ENCODE measurements at regions not wholly inside any gene's neighbourhood (a gene's known extent, or its start where the extent isn't known, plus 50 kb on each side); places are given as distances from the start of the nearest gene placed in this dataset.
"Not testable (repeated sequence)": the region's sequence is repeated elsewhere in the genome, so short reads cannot be mapped to it uniquely, and the experiment has no call there.

GRCh38 chr2:6073191-6074088 is 381.3 kb downstream of the SOX11 start:
- no peak for DNase-seq

DNA sequence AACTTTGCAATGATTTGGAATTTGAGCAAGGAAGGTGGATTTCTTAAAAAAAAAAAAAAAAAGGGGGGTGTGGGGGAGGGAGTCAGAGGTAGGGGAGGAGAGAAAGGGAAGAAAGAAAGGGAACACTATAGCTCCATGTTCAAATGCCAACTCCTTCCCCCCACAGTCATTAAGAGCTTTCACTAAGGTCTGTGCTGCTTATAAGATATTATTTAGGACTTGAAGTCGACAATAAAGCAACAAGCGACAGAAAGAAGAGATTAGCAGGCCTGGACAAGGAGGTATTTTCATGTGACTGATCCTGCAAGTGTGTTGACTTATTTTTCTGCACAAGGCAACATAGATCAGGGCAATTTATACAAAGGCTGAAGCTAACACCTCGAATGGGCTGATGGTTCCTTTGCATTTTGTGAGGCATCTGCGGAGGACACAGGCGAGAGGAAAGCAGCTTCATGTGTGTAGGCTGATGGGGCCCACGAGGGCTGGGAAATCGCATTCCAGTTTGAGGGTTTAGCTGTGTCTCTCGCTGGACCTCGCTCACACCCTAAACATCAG is 382.0 kb downstream of the SOX11 start:
- DNase-seq, result no peak

GRCh38 chr2:6077585-6077984 is 385.4 kb downstream of the SOX11 start:
- no peak for DNase-seq

- DNase-seq, result no peak
These were observed 386.2 kb downstream of the SOX11 start for GRCh38 chr2:6078414-6078813.

DNA sequence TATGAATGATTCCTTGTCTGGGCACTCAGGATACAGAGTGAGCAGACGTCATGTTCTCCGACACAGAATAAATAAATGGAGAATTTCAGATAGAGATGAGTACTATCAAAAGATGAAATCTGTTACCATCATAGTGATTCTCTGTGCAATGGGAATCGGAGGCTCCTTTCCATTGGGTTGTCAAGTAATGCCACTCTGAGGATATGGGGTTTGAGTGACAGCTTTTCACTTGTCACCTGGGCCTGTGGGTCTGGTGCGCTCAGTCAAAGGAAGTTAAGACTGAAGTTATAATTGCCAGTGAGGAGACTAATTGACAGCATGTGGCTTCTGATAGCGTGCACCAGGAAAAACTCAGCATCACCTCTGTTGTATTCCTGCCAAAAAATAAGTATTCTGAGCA is 387.2 kb downstream of the SOX11 start:
- DNase-seq, result no peak

- DNase-seq, result no peak
These were observed 389.0 kb downstream of the SOX11 start for GRCh38 chr2:6080932-6081753.

- DNase-seq, result no peak
These were observed 389.9 kb downstream of the SOX11 start for GRCh38 chr2:6081955-6082624.

DNA sequence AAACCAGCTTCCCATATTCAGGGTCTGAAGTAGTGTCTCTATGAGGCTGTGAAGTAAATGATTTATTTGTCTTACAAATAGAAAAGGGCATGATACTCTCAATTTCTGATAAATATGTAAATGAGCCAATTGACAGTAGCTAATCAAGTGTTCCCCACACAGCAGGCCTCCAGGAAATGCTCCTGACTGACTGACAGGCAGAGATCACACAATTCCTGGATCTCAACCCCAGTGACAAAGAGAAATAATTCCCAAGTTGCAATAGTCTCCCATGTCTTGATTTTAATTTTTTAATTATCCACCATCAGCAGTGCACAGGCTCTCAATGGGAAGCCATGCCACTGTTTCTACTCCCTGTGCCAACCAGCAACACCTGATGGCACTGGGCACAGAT is 390.4 kb downstream of the SOX11 start:
- DNase-seq, result no peak

GRCh38 chr2:6083136-6083535 is 391.0 kb downstream of the SOX11 start:
- no peak for DNase-seq

DNA sequence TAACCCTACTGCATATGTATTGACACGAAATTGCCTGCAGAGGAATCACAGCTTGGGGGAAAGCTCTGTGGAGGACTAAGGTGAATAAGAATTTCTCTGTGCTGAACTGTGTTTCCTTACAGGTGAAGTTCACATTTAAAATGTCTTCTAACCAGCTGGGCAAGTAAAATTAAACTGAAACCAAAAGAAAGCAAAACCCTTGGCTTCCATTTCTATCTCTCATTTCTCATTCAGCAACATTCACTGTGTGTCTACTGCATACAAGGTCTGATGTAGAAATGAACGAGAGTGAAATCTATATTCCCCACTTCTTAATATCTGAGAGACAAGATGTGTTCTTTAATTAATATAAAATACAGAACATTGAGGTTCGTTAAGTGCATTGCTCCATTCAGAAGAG is 397.3 kb downstream of the SOX11 start:
- no peak for DNase-seq

GRCh38 chr2:6103372-6103771 is 411.2 kb downstream of the SOX11 start:
- no peak for DNase-seq

GRCh38 chr2:6103949-6104348 is 411.8 kb downstream of the SOX11 start:
- no peak for DNase-seq

DNA sequence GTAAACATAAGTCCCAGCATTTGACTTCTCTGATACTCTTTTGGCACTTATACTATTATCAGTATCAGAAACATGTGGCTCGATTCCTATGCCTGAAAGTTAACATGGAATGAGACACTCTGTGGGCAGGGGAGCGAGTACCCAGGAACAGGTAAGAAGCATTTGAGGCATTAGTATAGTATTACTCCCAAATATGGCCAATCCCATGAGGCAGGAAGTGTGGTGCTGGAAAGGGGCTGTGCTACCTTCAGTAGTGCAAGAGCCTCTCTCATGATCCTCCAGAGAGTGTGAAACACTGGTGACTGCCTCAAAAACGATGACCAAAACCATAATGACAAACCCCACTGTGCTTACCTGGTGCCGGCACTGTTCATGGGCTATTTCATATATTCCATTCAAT is 415.1 kb downstream of the SOX11 start:
- no peak for DNase-seq

DNA sequence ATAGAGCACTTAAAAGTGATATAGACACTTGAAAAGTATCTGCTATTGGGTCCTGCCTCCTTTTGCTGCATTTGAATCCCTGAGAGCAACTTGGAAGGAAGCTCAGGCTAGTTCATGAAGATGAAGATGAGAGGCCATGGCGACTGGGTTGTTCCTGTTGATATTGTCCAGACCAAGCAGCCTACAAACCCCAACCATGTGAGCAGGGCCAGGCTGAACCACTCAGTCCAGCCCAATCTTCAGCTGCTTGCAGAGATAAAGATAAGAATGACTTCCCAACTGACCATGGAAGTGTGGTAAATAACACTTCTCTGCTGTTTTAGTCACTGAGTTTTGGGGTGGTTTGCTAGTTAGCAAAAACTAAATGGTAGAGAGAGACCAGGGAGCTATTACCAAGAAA is 417.6 kb downstream of the SOX11 start:
- DNase-seq, result no peak

DNA sequence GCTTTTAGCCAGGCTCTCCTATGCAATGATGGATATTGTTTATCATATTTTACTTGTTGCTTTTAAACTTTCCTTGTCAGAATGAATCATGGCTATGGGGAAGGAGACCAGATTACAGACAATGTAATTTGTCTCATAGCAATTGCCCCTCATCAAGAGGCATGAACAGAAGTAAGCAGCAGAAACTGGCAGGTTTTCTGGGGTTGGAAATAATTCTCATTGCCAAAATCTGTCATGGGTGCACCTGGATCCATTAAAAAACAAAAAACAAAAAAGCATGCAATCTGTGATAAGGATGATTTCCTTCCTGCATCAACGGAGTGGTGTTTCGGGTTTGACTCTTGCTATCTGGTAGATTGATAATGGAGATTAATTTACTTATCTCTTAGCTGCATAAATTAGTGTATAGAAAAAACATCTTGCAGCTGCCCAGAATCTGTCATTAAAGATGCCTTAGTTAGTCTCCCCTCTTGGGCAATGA is 419.6 kb downstream of the SOX11 start:
- no peak for DNase-seq

DNA sequence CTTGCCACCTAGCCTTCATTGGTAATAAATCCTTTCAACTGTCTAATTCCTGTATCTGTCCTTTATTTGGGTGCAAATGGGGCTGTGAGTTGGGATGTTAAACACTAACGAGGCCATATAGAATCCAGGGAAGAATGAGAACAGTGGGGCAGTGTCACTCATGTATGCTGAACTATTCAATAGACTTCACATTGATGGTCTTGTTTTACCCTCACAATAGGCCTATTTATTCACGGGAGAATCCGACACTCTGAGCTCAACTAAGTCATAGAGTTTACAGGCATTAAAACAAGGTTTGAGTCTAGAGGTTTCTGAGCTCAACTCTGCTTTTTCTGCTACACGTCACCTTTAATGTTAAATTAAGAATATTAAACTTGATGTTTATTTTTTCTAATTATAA is 421.6 kb downstream of the SOX11 start:
- DNase-seq, result no peak

DNA sequence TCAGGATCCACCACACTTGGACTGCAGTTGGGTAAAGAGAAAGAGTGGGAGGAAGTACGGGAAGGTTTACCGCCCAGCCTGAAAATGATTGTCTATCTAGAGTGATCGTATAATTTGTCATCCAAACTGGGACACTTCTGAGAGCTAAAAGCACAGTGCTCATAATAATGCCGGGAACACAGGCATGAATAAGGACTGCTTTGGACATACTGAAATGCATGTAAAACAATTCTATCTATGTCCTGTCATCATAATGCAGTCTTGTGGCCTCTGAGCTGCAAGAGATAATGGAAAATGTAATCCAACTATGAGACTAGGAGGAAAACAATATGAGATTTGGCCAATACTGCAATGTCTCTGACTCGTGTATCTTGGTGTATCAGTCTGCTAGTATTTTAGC is 435.5 kb downstream of the SOX11 start:
- DNase-seq, result no peak

DNA sequence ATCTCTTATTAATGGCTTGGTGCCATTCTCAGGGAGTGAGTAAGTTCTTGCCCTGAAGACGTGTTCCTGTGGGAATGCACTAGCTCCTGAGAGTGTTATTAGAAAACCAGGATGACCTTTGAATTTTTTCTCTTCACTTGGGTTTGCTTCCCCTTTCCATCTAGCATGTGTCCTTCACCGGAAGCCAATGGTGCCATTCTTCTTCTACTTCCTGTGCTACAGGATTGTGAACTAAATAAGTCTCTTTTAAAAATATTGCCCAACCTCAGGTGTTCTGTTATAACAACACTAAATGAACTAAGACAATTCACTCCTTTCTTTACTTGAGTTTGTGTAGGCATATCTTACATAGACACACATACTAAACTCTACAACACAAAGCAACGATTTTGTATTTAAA is 447.0 kb downstream of the SOX11 start:
- no peak for DNase-seq

GRCh38 chr2:6139916-6140315 is 447.7 kb downstream of the SOX11 start:
- DNase-seq, result no peak

DNA sequence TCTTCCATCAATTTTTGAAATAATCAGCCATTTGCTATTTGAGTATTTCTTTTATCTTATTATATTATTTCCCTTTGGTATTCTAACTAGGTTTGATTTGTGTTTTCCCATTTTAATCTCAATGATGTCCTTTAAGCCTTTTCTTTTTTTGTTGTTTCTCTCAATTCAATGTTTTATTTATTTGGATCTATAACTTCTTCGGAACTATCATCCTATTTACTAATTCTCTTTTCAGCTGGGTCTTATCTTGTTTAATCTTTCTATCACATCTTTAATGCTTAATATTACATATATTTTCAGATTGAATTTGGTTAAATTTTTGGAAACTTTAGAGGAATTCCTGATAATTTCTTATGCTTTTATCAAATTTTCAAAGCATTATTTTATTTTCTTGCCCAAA is 448.3 kb downstream of the SOX11 start:
- no peak for DNase-seq

DNA sequence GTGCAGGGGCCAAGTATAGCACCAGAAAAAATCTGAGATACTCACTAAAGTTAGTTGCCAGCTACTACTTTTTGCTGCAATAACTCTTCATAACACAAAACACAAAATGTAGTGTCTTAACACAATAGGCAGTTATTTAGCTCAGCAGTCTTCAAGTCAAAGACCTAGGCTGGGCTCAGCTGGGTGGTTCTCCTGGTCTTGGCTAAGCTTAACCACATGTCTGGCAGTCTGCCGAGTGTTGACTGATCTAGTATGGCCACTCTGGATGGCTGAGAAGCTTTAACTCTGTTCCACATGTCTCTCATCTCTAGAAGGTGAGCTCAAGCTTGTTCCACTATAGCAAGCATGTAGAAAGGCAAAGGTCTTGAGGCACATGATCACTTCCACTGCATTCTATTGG is 451.6 kb downstream of the SOX11 start:
- no peak for DNase-seq

DNA sequence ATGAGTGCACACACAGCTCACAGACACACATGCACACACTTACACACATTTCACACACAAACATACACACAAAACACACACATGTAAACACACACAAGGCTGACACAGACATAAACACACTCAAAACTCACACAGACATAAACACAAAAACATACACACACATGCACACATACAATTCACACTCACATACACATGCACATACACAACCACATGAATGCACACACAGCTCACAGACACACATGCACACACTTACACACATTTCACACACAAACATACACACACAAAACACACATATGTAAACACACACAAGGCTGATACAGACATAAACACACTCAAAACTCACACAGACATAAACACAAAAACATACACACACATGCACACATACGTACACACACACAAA is 455.0 kb downstream of the SOX11 start:
- DNase-seq, result not testable (repeated sequence)

DNA sequence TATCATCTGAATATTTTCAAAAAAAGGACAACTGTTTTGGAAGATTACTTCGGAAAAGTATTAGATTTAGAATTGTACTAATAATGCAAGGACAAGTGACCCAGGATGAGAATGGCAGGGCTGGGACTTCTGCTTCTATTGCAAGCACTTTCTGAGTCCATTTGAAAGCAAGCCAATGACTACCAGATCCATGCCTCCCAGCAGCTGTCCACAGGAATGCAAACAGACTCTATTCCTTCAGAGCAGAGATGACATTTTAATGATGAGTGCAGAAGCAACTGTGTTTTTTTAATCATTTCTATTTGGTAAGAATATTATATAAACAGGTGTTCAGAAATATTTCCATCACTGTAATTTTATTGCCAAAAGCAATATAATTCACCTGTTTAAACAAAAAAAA is 456.7 kb downstream of the SOX11 start:
- DNase-seq, result no peak

Data from CD4-positive, alpha-beta T cell treated with Interleukin-21 for 1 hour (primary cell).